ENCODE measurements at regions not wholly inside any gene's neighbourhood (a gene's known extent, or its start where the extent isn't known, plus 50 kb on each side); places are given as distances from the start of the nearest gene placed in this dataset.

DNA sequence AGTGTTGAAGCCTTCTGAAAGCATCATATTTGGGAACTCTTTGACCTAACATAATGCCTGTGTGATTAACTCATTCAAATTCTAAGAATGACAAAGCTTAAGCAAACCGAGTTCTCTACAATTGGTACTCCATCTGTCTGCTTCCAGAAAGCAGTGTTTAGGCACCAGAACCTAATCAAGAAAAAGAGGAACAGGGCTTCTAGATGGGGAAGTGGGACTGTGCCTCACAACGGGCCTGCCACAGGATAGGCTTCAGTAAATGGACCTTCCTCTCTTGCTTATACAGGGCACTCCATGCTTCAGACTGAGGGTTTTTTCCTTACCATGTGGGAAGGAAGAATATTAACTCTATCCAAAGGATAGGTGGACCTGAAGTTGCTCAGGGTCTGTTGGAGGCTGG is 808.1 kb downstream of the XPNPEP1 start:
- TF ChIP-seq CTCF (IDR thresholded peaks at IDR 0.05) = no peak
- TF ChIP-seq POLR2A (IDR thresholded peaks at IDR 0.05) = no peak

Measured in ovary (tissue), 3 donors.